Tibial nerve (tissue), 4 donors: ENCODE measurements at regions not wholly inside any gene's neighbourhood (a gene's known extent, or its start where the extent isn't known, plus 50 kb on each side); places are given as distances from the start of the nearest gene placed in this dataset.

ENCODE experiments used
- DNase-seq, 2 donors: peaks; one replicate each; pipeline ENCODE4 v3.0.0-alpha.2; 2019; ENCODE audit warnings: low spot score in 2 of 2
- H3K27ac ChIP-seq, 4 donors: fragments of 200-600 bp; sonication (generic) in 3 of 4; one replicate each; pipeline ENCODE4 v1.5.1; 2017 to 2019; ENCODE audit warnings: mild to moderate bottlenecking in 1 of 4
- H3K27me3 ChIP-seq, 2 donors: fragments of 200-600 bp; sonication (generic) in 1 of 2; one replicate each; pipeline versions ENCODE4 v1.5.1 to v1.6.0; 2017 to 2019
- H3K36me3 ChIP-seq, 3 donors: fragments of 200-600 bp; sonication (generic); one replicate each; pipeline ENCODE4 v1.5.1; 2018 to 2019
- H3K4me1 ChIP-seq, 4 donors: fragments of 200-600 bp; sonication (generic) in 3 of 4; one replicate each; pipeline ENCODE4 v1.5.1; 2017 to 2019
- H3K4me3 ChIP-seq, 4 donors: fragments of 200-600 bp; sonication (generic) in 3 of 4; one replicate each; pipeline ENCODE4 v1.5.1; 2017 to 2019; ENCODE audit warnings: mild to moderate bottlenecking in 1 of 4, moderate library complexity in 1 of 4
- H3K9me3 ChIP-seq, 4 donors: fragments of 200-600 bp; sonication (generic) in 3 of 4; one replicate each; pipeline ENCODE4 v1.5.1; 2017 to 2019
- EP300 ChIP-seq, 2 donors: sonication (generic); formaldehyde crosslinking; IDR thresholded peaks; one replicate each; pipeline ENCODE4 v1.6.1; 2017; ENCODE audit warnings: antibody characterized with exemption in 2 of 2, mild to moderate bottlenecking in 1 of 2
- POLR2A ChIP-seq, 2 donors: fragments of 450-650 bp; IDR thresholded peaks; one replicate each; pipeline ENCODE4 v1.6.1; 2017; ENCODE audit warnings: antibody characterized with exemption in 2 of 2, mild to moderate bottlenecking in 2 of 2, moderate library complexity in 2 of 2
- WGBS, 2 donors: methylation state at CpG; one replicate each; pipeline ENCODE4 v1.1.5; 2018; 5-methylcytosine and 5-hydroxymethylcytosine counted together
- TF ChIP-seq, protein P1 (sequence below), 5 experiments: fragments of 200-600 bp in 3 of 5; fragments of 450-650 bp in 2 of 5; sonication (generic) in 3 of 5; IDR thresholded peaks; one replicate each; pipeline ENCODE4 v1.5.1; 2016 to 2019; ENCODE audit warnings: antibody characterized with exemption in 5 of 5, mild to moderate bottlenecking in 3 of 5, moderate library complexity in 2 of 5

DNA sequence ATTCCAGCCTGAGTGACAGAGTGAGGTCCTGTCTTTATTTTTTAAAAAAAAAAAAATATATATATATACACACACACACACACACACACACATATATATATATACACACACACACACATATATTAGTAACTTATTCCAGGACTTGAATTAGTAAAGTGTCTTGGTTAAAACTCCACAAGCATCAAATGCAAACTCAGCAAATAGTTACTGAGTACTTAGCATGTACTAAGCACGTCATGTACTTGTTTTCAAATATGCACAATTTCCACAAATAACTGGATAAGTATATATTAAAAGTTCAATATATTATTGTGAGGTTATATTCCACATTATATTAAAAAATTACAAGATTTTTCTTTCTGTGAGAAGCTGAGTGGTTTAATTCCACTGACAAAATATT, 304.7 kb downstream of the ZEB2 start:
- TF ChIP-seq POLR2A (IDR thresholded peaks at IDR 0.05) (no peak), EP300 (IDR thresholded peaks at IDR 0.05) (no peak)
- TF ChIP-seq, protein P1, sequence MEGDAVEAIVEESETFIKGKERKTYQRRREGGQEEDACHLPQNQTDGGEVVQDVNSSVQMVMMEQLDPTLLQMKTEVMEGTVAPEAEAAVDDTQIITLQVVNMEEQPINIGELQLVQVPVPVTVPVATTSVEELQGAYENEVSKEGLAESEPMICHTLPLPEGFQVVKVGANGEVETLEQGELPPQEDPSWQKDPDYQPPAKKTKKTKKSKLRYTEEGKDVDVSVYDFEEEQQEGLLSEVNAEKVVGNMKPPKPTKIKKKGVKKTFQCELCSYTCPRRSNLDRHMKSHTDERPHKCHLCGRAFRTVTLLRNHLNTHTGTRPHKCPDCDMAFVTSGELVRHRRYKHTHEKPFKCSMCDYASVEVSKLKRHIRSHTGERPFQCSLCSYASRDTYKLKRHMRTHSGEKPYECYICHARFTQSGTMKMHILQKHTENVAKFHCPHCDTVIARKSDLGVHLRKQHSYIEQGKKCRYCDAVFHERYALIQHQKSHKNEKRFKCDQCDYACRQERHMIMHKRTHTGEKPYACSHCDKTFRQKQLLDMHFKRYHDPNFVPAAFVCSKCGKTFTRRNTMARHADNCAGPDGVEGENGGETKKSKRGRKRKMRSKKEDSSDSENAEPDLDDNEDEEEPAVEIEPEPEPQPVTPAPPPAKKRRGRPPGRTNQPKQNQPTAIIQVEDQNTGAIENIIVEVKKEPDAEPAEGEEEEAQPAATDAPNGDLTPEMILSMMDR (IDR thresholded peaks at IDR 0.05): no peak
- Histone ChIP-seq H3K27ac (no peak overlapping the region), H3K9me3 (no peaks in the 10 kb centered on the region), H3K36me3 (no peaks in the 10 kb centered on the region), H3K4me3 (no peak overlapping the region), H3K27me3 (no peaks in the 10 kb centered on the region), H3K4me1 (peaks cover 0 to 16% (median 3%) of the 10 kb centered on the region in 4 donors)
- no peak for DNase-seq
- WGBS, 2 donors: 80 to 91% methylated on average over 1 of the region's 1 CpG

GRCh38 chr2:144213797-144214196, 306.1 kb downstream of the ZEB2 start:
- no peak for DNase-seq
- no peak for TF ChIP-seq EP300 (IDR thresholded peaks at IDR 0.05)
- TF ChIP-seq, protein P1 (IDR thresholded peaks at IDR 0.05): no peak
- H3K9me3 ChIP-seq: no peaks in the 10 kb centered on the region

GRCh38 chr2:144211826-144212225, 308.1 kb downstream of the ZEB2 start:
- WGBS, 2 donors: 96 to 98% methylated on average over 4 of the region's 4 CpGs

More at GRCh38 chr2:144213797-144214196, 306.1 kb downstream of the ZEB2 start:
- Histone ChIP-seq H3K27ac (no peak overlapping the region), H3K4me3 (no peak overlapping the region), H3K4me1 (peaks cover 0 to 16% (median 3%) of the 10 kb centered on the region in 4 donors), H3K27me3 (no peaks in the 10 kb centered on the region), H3K36me3 (no peaks in the 10 kb centered on the region)
- 96 to 97% methylated on average over 2 of the region's 2 CpGs for WGBS, 2 donors

DNA sequence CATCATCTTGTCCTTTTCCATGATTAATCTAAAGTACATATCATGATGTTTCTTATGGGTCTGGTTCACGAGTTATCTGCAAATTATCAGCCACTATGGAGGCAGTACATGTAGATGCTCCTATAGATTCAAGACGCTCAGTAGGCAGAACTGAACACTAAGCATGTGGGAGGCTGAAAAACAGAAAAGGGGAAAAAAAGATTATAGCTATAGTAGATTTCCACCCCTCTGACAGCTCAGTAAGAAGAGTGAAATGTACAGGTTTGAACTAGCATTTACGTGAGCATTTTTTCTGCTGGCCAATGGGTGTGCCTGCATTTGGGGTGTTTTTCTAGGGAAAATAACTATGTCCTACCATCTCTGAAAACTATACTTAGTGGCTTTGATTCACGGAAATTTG, 308.9 kb downstream of the ZEB2 start:
- DNase-seq: no peak
- H3K27me3 ChIP-seq: no peaks in the 10 kb centered on the region
- TF ChIP-seq EP300 (IDR thresholded peaks at IDR 0.05) (no peak), POLR2A (IDR thresholded peaks at IDR 0.05) (no peak)
- TF ChIP-seq, protein P1 (IDR thresholded peaks at IDR 0.05): no peak
- peaks cover 0 to 24% (median 0%) of the 10 kb centered on the region in 3 donors for H3K36me3 ChIP-seq
- no peaks in the 10 kb centered on the region for H3K9me3 ChIP-seq
- H3K27ac ChIP-seq: no peak overlapping the region
- H3K4me3 ChIP-seq: no peak overlapping the region
- 98% methylated on average over 4 of the region's 4 CpGs for WGBS, 2 donors
- peaks cover 0 to 7% (median 1%) of the 10 kb centered on the region in 4 donors for H3K4me1 ChIP-seq

More at GRCh38 chr2:144211826-144212225, 308.1 kb downstream of the ZEB2 start:
- Histone ChIP-seq H3K4me3 (no peak overlapping the region), H3K27ac (no peak overlapping the region), H3K36me3 (peaks cover 0 to 18% (median 0%) of the 10 kb centered on the region in 3 donors), H3K27me3 (no peaks in the 10 kb centered on the region), H3K9me3 (no peaks in the 10 kb centered on the region), H3K4me1 (peaks cover 0 to 14% (median 3%) of the 10 kb centered on the region in 4 donors)
- DNase-seq: no peak
- TF ChIP-seq POLR2A (IDR thresholded peaks at IDR 0.05) (no peak), EP300 (IDR thresholded peaks at IDR 0.05) (no peak)
- TF ChIP-seq, protein P1 (IDR thresholded peaks at IDR 0.05): no peak

DNA sequence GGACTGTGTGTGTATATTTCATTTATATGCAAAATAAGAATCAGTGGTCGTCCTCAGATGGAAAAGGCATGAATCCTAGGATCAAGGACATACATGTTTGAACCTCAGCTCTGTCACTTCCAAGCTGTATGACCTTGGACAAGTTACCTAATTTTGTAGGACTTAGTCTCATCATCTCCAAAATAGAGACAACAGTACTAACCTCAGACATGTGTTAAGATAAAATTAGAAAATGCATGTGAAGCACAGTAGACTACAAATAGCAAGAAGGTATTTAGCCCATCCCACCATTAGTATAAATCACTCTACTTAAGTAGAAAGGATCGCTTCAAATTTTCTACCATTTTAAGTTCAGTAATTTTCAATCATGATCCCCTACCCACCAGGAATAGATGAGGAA, 309.8 kb downstream of the ZEB2 start:
- WGBS, 2 donors: 96 to 98% methylated on average over 2 of the region's 2 CpGs
- no peak for DNase-seq
- H3K27me3 ChIP-seq: no peaks in the 10 kb centered on the region
- no peak overlapping the region for H3K4me3 ChIP-seq
- TF ChIP-seq EP300 (IDR thresholded peaks at IDR 0.05) (no peak), POLR2A (IDR thresholded peaks at IDR 0.05) (no peak)
- TF ChIP-seq, protein P1 (IDR thresholded peaks at IDR 0.05): no peak
- H3K9me3 ChIP-seq: no peaks in the 10 kb centered on the region
- H3K36me3 ChIP-seq: peaks cover 0 to 24% (median 0%) of the 10 kb centered on the region in 3 donors
- no peak overlapping the region for H3K27ac ChIP-seq
- no peaks in the 10 kb centered on the region for H3K4me1 ChIP-seq
